ENCODE measurements at regions not wholly inside any gene's neighbourhood (a gene's known extent, or its start where the extent isn't known, plus 50 kb on each side); places are given as distances from the start of the nearest gene placed in this dataset.
"Not testable (repeated sequence)": the region's sequence is repeated elsewhere in the genome, so short reads cannot be mapped to it uniquely, and the experiment has no call there.

- FAIRE-seq (no peak), DNase-seq (ENCODE audit: low read depth) (no peak)
- H3K36me3 ChIP-seq (ENCODE audit: control insufficient read depth, insufficient read depth, low read length) = no peaks in the 10 kb centered on the region
- TF ChIP-seq CTCF (IDR thresholded peaks at IDR 0.05; ENCODE audit: insufficient read depth, low read length, severe bottlenecking) = no peak
- H3K27me3 ChIP-seq (ENCODE audit: control insufficient read depth, insufficient read depth, low read length) = no peaks in the 10 kb centered on the region
- H3K4me3 ChIP-seq (ENCODE audit: low read depth, low read length) = no peak overlapping the region
These were observed 1749.0 kb upstream of the CELF4 start for GRCh38 chr18:39314595-39314994.

GRCh38 chr18:39313992-39314391 lies 1748.4 kb upstream of the CELF4 start:
- no peak for DNase-seq (ENCODE audit: low read depth)
- Histone ChIP-seq H3K4me3 (ENCODE audit: low read depth, low read length) (no peak overlapping the region), H3K36me3 (ENCODE audit: control insufficient read depth, insufficient read depth, low read length) (no peaks in the 10 kb centered on the region), H3K27me3 (ENCODE audit: control insufficient read depth, insufficient read depth, low read length) (no peaks in the 10 kb centered on the region)
- FAIRE-seq = no peak
- no peak for TF ChIP-seq CTCF (IDR thresholded peaks at IDR 0.05; ENCODE audit: insufficient read depth, low read length, severe bottlenecking)

- DNase-seq (ENCODE audit: low read depth) (no peak), FAIRE-seq (no peak)
- no peaks in the 10 kb centered on the region for H3K36me3 ChIP-seq (ENCODE audit: control insufficient read depth, insufficient read depth, low read length)
- TF ChIP-seq CTCF (IDR thresholded peaks at IDR 0.05; ENCODE audit: insufficient read depth, low read length, severe bottlenecking) = no peak
- H3K27me3 ChIP-seq (ENCODE audit: control insufficient read depth, insufficient read depth, low read length) = no peaks in the 10 kb centered on the region
- H3K4me3 ChIP-seq (ENCODE audit: low read depth, low read length) = no peak overlapping the region
These were observed 1745.6 kb upstream of the CELF4 start for GRCh38 chr18:39311111-39311712.

- H3K4me3 ChIP-seq (ENCODE audit: low read depth, low read length); FAIRE-seq; DNase-seq (ENCODE audit: low read depth); H3K36me3 ChIP-seq (ENCODE audit: control insufficient read depth, insufficient read depth, low read length); H3K27me3 ChIP-seq (ENCODE audit: control insufficient read depth, insufficient read depth, low read length): not testable (repeated sequence)
These were observed 1743.4 kb upstream of the CELF4 start for GRCh38 chr18:39308931-39309521.

GRCh38 chr18:39305766-39306165 lies 1740.2 kb upstream of the CELF4 start:
- FAIRE-seq (no peak), DNase-seq (ENCODE audit: low read depth) (no peak)
- no peak for TF ChIP-seq CTCF (IDR thresholded peaks at IDR 0.05; ENCODE audit: insufficient read depth, low read length, severe bottlenecking)
- Histone ChIP-seq H3K27me3 (ENCODE audit: control insufficient read depth, insufficient read depth, low read length) (no peaks in the 10 kb centered on the region), H3K4me3 (ENCODE audit: low read depth, low read length) (no peak overlapping the region), H3K36me3 (ENCODE audit: control insufficient read depth, insufficient read depth, low read length) (no peaks in the 10 kb centered on the region)

GRCh38 chr18:39302481-39302880 lies 1736.9 kb upstream of the CELF4 start:
- H3K4me3 ChIP-seq (ENCODE audit: low read depth, low read length) = no peak overlapping the region
- TF ChIP-seq CTCF (IDR thresholded peaks at IDR 0.05; ENCODE audit: insufficient read depth, low read length, severe bottlenecking) = no peak
- no peaks in the 10 kb centered on the region for H3K27me3 ChIP-seq (ENCODE audit: control insufficient read depth, insufficient read depth, low read length)
- FAIRE-seq = no peak
- H3K36me3 ChIP-seq (ENCODE audit: control insufficient read depth, insufficient read depth, low read length) = no peaks in the 10 kb centered on the region
- no peak for DNase-seq (ENCODE audit: low read depth)

Measured in bronchial epithelial cell (primary cell).